GM21528 (cell line): ENCODE measurements at regions not wholly inside any gene's neighbourhood (a gene's known extent, or its start where the extent isn't known, plus 50 kb on each side); places are given as distances from the start of the nearest gene placed in this dataset.
"Not testable (repeated sequence)": the region's sequence is repeated elsewhere in the genome, so short reads cannot be mapped to it uniquely, and the experiment has no call there.

Experiments
- ATAC-seq: cut with Tn5 transposase; IDR thresholded peaks from one replicate; pipeline ENCODE4 v1.9.1; 2021; ENCODE audit warnings: mild to moderate bottlenecking, moderate library complexity; ENCODE audit not compliant: unreplicated experiment, low FRiP score

DNA sequence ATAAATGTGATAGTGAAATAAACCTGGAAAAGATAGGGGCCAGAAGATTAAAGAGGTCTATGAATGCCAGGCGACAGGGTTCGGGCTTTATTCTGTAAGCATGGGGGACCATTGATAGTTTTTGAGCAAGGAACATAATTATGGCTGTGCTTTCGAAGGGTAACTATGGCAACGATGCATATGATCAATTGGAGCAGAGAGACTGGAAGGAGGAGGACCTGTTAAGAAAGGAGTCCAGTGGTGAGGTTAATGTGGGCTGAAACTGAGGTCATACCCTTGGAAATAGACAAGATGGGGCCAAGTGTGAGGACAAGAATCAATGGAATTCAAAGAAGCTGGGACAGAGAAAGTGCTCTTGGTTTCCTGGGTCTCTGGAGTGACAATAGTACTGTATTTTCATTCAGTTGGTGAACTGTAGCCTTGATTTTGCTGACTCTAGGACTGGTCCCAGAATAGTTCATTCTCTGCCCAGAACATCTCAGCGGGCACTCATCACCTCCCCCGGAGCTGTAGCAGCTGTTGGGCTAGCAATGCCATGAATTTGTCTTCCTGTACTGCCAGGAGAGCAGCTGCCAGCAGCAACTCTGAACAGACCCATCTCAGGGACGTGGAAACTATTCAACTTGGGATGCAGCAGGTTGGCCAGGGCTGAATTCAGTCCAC, 108.4 kb downstream of the SRGAP2 start:
- not testable (repeated sequence) for ATAC-seq

- ATAC-seq, result not testable (repeated sequence)
Measured at GRCh38 chr1:206312274-206312665, 108.9 kb downstream of the SRGAP2 start.

DNA sequence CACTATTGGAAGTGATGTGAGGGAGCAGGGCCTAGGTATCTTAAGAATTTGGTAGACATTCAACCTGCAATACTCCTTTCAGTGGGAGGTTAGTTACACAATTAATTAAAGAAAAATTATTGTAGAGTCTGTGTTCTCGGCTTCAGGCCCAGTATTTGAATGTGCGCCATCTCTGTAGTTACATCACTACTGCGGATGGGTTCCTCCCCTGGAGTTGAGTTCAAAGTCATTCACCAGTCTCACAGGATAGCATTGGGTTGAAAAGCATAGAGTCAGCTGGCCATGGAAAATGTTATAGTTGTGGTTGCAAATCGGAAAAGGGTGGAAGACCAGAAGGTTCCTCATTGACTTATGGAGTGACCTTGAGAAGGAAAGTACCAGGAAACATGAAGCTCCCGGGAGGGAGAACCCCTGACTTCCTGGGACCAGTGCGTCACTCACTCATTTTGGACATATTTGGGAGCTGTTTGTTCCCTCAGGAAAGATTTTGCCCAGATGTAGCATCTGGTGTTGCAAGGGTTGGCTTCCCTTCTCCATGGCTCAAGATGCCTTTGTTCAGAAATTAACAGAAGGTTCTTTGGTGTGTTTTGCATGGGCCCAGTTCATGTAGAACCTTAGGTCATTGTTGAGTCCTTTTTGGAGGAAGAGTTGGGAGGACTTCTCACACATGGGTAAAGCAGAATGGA, 111.8 kb downstream of the SRGAP2 start:
- ATAC-seq, result not testable (repeated sequence)

GRCh38 chr1:206316901-206317300, 113.6 kb downstream of the SRGAP2 start:
- not testable (repeated sequence) for ATAC-seq

- ATAC-seq, result not testable (repeated sequence)
Measured at GRCh38 chr1:206317878-206318514, 114.7 kb downstream of the SRGAP2 start.

DNA sequence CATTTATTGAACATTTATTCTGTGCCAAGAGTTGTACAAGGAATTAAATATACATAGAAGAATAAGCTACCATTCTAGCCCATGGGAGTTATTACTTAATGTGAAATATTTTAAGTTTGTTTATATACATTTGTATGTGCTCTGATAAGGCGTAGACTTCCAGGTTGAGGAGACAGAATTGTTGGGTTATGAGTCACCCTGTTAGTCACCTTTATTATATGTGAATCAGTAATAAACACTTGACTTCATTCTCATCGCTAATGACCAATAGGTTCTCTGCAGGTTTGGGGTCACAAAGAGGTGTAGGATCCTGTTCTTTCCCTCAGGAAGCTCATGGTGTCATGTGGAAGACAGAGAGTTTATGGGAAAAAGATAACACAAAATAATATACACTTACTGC, 116.9 kb downstream of the SRGAP2 start:
- ATAC-seq, result not testable (repeated sequence)

- not testable (repeated sequence) for ATAC-seq
Measured at GRCh38 chr1:206326159-206326939, 123.0 kb downstream of the SRGAP2 start.

DNA sequence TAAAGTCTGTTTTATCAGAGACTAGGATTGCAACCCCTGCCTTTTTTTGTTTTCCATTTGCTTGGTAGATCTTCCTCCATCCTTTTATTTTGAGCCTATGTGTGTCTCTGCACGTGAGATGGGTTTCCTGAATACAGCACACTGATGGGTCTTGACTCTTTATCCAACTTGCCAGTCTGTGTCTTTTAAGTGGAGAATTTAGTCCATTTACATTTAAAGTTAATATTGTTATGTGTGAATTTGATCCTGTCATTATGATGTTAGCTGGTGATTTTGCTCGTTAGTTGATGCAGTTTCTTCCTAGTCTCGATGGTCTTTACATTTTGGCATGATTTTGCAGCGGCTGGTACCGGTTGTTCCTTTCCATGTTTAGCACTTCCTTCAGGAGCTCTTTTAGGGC, 128.3 kb downstream of the SRGAP2 start:
- ATAC-seq, result not testable (repeated sequence)

GRCh38 chr1:206333316-206333715, 130.0 kb downstream of the SRGAP2 start:
- not testable (repeated sequence) for ATAC-seq

DNA sequence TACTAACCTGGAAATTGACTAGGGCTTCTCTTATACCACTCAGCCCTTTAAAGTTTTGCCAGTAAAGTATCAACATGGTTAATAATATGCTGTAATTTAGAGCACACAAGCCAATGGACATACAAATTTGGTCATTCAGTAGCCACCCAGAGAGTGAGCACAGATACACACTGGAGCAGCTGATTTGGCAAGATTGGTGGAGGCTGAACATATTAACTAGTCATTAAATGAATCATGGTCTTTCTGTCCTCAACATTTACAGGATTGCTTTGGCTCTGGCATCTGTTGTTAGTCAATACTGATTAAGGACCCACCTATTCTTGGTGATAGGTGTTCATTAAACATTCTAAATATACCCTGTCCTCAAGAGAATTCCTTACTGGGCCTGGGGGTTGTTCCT, 130.6 kb downstream of the SRGAP2 start:
- not testable (repeated sequence) for ATAC-seq

- ATAC-seq, result not testable (repeated sequence)
Measured at GRCh38 chr1:206334481-206334880, 131.1 kb downstream of the SRGAP2 start.

DNA sequence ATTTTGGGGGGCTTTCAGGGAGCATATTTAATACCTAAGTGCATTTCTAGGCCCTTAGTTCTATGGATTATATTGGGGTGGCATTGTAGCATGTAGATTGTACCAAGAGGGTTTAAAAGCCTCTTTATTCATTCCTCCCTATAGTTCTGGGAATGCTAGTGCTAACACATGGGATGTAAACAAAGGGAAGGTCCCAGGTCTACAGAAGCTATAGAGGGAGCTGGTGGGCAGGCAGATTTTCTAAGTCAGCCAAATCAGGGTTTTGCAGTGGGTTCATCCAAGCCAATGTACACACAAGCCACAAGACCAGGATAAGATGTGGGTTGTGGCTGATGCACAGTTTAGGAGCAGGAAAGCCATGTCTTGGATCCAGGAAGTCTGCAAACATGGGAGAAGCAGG, 131.8 kb downstream of the SRGAP2 start:
- not testable (repeated sequence) for ATAC-seq

DNA sequence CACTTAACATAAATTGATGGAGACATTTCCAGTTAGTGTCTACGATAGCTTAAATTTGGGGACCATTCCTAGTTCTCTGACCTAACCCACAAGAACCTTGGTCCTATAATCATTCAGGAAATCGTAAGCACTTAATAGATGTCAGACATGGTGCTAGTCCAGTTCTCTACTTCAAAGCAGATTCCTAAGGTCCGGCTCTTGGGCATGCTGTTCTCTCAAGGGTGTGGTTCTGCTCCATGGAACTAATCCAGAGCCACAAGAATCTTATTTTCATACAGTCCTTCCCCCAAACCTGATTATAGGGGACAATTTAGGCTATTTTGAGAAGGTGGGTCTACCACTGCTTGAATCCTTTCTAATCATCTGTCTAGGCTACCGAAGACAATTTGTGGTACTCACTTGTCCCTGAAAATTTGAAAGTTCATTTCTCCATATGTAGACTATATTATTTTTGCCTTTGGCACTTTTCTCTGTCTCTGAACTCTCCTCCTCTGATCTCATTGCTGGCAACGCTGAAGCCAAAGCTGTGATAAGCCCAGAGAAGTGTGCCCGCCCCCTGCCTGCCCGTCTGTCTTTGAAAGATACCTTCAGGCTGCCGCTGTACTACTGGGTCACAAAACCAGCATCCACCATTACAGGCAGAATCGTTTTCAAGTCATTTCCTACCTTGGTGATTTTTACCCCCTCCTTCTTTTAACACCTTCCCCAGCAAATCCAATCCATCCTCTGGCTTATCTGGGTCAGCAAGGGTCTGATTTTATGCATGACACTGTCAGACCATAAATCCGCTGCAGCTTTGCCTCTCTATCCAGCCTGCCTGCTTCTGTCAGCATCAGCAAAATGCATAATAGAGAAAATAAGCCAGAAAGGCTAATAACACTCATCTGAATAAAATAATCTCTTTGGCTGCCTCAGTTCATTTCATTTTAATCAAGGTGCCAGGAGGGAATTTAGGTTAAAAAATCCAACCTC, 132.8 kb downstream of the SRGAP2 start:
- ATAC-seq, result not testable (repeated sequence)

GRCh38 chr1:206337024-206337423, 133.3 kb upstream of the IKBKE start:
- ATAC-seq, result not testable (repeated sequence)

GRCh38 chr1:206350493-206351275, 119.6 kb upstream of the IKBKE start:
- not testable (repeated sequence) for ATAC-seq

DNA sequence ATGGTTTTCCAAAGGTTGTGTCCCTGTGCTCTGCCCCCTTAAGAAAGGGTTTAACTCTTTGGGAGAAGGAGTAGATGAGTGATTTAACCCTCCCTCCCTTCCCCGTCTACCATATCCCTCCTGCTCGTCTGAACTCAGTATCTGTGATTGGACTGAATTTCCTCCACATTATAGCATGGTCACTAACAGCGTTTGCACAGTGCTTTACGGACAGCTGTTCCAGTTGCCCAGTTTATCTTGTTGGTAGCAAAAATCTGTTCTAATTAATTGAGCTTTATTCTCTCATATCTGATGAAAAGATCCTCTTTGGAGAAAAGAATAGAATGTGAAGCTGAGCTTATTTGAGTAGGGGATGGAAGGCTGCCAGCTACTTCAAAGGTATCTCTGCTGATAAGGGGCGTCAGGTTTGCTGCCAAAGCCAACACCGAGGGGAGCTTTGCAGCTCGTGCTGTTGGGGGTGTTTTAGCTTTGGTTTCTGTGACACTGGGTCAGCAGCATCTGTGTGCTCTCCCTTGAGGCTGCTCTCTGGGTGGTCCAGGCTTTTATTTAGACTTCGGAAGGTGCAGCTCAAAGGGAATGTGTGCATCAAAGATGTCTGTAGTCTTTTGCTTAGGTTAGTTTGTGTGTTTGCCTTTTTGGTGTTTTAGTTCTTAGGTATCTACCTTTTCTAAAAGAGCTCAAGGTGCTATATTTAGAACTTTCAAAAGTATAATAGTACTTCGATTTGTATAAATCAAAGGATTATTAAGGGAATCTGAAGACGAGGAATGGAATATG, 118.8 kb upstream of the IKBKE start:
- ATAC-seq, result not testable (repeated sequence)

GRCh38 chr1:206356310-206356709, 114.0 kb upstream of the IKBKE start:
- ATAC-seq, result not testable (repeated sequence)

DNA sequence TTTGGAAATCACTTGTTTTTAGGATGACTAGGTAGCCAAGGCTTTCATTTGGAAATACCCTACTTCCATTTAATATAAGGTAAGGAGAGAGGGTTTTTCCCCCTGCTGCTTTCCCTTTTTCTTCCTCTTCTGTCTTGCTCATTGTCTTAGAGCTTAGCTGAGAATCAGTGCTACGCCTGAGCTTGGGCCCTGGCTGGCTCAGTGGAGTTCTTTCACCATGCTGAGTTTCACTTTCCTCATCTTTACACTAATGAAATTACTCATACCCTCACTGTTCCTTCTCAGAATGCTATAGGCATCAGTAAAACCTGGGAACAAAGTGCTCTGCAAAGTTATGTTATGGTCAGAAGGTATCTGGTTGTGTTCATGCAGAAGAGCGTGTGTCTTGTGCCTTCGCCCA, 112.3 kb upstream of the IKBKE start:
- ATAC-seq, result not testable (repeated sequence)
